ENCODE measurements at regions not wholly inside any gene's neighbourhood (a gene's known extent, or its start where the extent isn't known, plus 50 kb on each side); places are given as distances from the start of the nearest gene placed in this dataset.

GRCh38 chr7:69283421-69283820 lies 314.9 kb upstream of the AUTS2 start:
- ChIA-PET POLR2A (ENCODE audit: unreplicated experiment) (no interaction called here), CTCF (no interaction called here)
- Histone ChIP-seq H3K9ac (ENCODE audit: low read length) (no peak overlapping the region), H3K79me2 (ENCODE audit: low read length) (no peaks in the 10 kb centered on the region), H3K36me3 (ENCODE audit: low read depth, low read length) (no peaks in the 10 kb centered on the region), H3K4me2 (ENCODE audit: low read length) (no peak overlapping the region), H3K4me1 (ENCODE audit: insufficient read depth, low read length) (no peaks in the 10 kb centered on the region), H2AFZ (ENCODE audit: low read length) (no peak overlapping the region), H3K4me3 (ENCODE audit: low read length) (no peak overlapping the region), H3K27me3 (ENCODE audit: low read length) (no peaks in the 10 kb centered on the region), H3K9me2 (replicated peaks; ENCODE audit: low read length) (no peaks in the 10 kb centered on the region), H3F3A (ENCODE audit: low read length, unreplicated experiment) (no peaks in the 10 kb centered on the region), H3K27ac (ENCODE audit: low read length) (no peak overlapping the region), H4K20me1 (ENCODE audit: low read length) (no peaks in the 10 kb centered on the region), H3K9me3 (ENCODE audit: low read length) (no peaks in the 10 kb centered on the region)
- ATAC-seq = no peak
- no peak for TF ChIP-seq EZH2 (IDR thresholded peaks at IDR 0.05; ENCODE audit: low read length, unreplicated experiment)
- TF ChIP-seq EZH2phosphoT487 (IDR thresholded peaks at IDR 0.05; ENCODE audit: borderline replicate concordance, low read length) = no peak
- no peak for TF ChIP-seq CTCF (conservative IDR thresholded peaks at IDR 0.05; ENCODE audit: low read depth, low read length)
- intact Hi-C loops (cut with micrococcal nuclease) = no loop called here
- DNase-seq = no peak
- no TSS peak for BruUV-seq (replicated peaks)

- ATAC-seq = no peak
Observed at GRCh38 chr7:69285854-69286253, 312.4 kb upstream of the AUTS2 start.

GRCh38 chr7:69295977-69296376 lies 302.3 kb upstream of the AUTS2 start:
- no peaks in the 10 kb centered on the region for H3K9me2 ChIP-seq (replicated peaks; ENCODE audit: low read length)
- H3K4me3 ChIP-seq (ENCODE audit: low read length) = no peak overlapping the region
- H3K9ac ChIP-seq (ENCODE audit: low read length) = no peak overlapping the region
- H3K79me2 ChIP-seq (ENCODE audit: low read length) = no peaks in the 10 kb centered on the region
- H3K36me3 ChIP-seq (ENCODE audit: low read depth, low read length) = no peaks in the 10 kb centered on the region
- no peak overlapping the region for H3K27ac ChIP-seq (ENCODE audit: low read length)
- POLR2A ChIA-PET (ENCODE audit: unreplicated experiment) = no interaction called here
- no peaks in the 10 kb centered on the region for H4K20me1 ChIP-seq (ENCODE audit: low read length)
- no peak overlapping the region for H3K4me2 ChIP-seq (ENCODE audit: low read length)
- no peaks in the 10 kb centered on the region for H3K4me1 ChIP-seq (ENCODE audit: insufficient read depth, low read length)
- H3K9me3 ChIP-seq (ENCODE audit: low read length) = no peaks in the 10 kb centered on the region
- H3K27me3 ChIP-seq (ENCODE audit: low read length) = no peaks in the 10 kb centered on the region
- CTCF ChIA-PET = no interaction called here
- H3F3A ChIP-seq (ENCODE audit: low read length, unreplicated experiment) = no peaks in the 10 kb centered on the region
- ATAC-seq (no peak), DNase-seq (no peak)
- BruUV-seq (replicated peaks) = no TSS peak
- TF ChIP-seq CTCF (conservative IDR thresholded peaks at IDR 0.05; ENCODE audit: low read depth, low read length) = no peak
- no peak for TF ChIP-seq EZH2phosphoT487 (IDR thresholded peaks at IDR 0.05; ENCODE audit: borderline replicate concordance, low read length)
- no peak for TF ChIP-seq EZH2 (IDR thresholded peaks at IDR 0.05; ENCODE audit: low read length, unreplicated experiment)
- intact Hi-C loops (cut with micrococcal nuclease) = no loop called here
- H2AFZ ChIP-seq (ENCODE audit: low read length) = no peak overlapping the region

More at GRCh38 chr7:69285854-69286253, 312.4 kb upstream of the AUTS2 start:
- H4K20me1 ChIP-seq (ENCODE audit: low read length) = no peaks in the 10 kb centered on the region
- no peaks in the 10 kb centered on the region for H3K36me3 ChIP-seq (ENCODE audit: low read depth, low read length)
- no peak for DNase-seq
- H3K4me3 ChIP-seq (ENCODE audit: low read length) = no peak overlapping the region
- H3K4me1 ChIP-seq (ENCODE audit: insufficient read depth, low read length) = no peaks in the 10 kb centered on the region
- H3K27ac ChIP-seq (ENCODE audit: low read length) = no peak overlapping the region
- intact Hi-C loops (cut with micrococcal nuclease) = no loop called here
- BruUV-seq (replicated peaks) = no TSS peak
- no peaks in the 10 kb centered on the region for H3F3A ChIP-seq (ENCODE audit: low read length, unreplicated experiment)
- H3K9me3 ChIP-seq (ENCODE audit: low read length) = no peaks in the 10 kb centered on the region
- no peak for TF ChIP-seq EZH2 (IDR thresholded peaks at IDR 0.05; ENCODE audit: low read length, unreplicated experiment)
- TF ChIP-seq EZH2phosphoT487 (IDR thresholded peaks at IDR 0.05; ENCODE audit: borderline replicate concordance, low read length) = no peak
- TF ChIP-seq CTCF (conservative IDR thresholded peaks at IDR 0.05; ENCODE audit: low read depth, low read length) = no peak
- H3K79me2 ChIP-seq (ENCODE audit: low read length) = no peaks in the 10 kb centered on the region
- POLR2A ChIA-PET (ENCODE audit: unreplicated experiment) = no interaction called here
- H3K4me2 ChIP-seq (ENCODE audit: low read length) = no peak overlapping the region
- H3K9ac ChIP-seq (ENCODE audit: low read length) = no peak overlapping the region
- no peaks in the 10 kb centered on the region for H3K27me3 ChIP-seq (ENCODE audit: low read length)
- H3K9me2 ChIP-seq (replicated peaks; ENCODE audit: low read length) = no peaks in the 10 kb centered on the region
- CTCF ChIA-PET = no interaction called here
- H2AFZ ChIP-seq (ENCODE audit: low read length) = no peak overlapping the region
